ENCODE measurements at regions not wholly inside any gene's neighbourhood (a gene's known extent, or its start where the extent isn't known, plus 50 kb on each side); places are given as distances from the start of the nearest gene placed in this dataset.
A peak's percentile ranks its signal among the peaks of the same experiment; 100 is the strongest.

GRCh38 chr2:778731-779350 lies 101.6 kb upstream of the TMEM18 start:
- DNase-seq: no peak

GRCh38 chr2:777546-777945 lies 100.3 kb upstream of the TMEM18 start:
- DNase-seq: no peak

- DNase-seq: no peak
Observed at GRCh38 chr2:777051-777450, 99.8 kb upstream of the TMEM18 start.

GRCh38 chr2:776487-776886 lies 99.3 kb upstream of the TMEM18 start:
- no peak for DNase-seq

GRCh38 chr2:776038-776437 lies 98.8 kb upstream of the TMEM18 start:
- DNase-seq: no peak

GRCh38 chr2:774436-774835 lies 97.2 kb upstream of the TMEM18 start:
- no peak for DNase-seq

GRCh38 chr2:773256-774160 lies 96.3 kb upstream of the TMEM18 start:
- no peak for DNase-seq

- no peak for DNase-seq
Observed at GRCh38 chr2:771538-771937, 94.3 kb upstream of the TMEM18 start.

GRCh38 chr2:770776-771175 lies 93.6 kb upstream of the TMEM18 start:
- DNase-seq: no peak

GRCh38 chr2:769771-770170 lies 92.6 kb upstream of the TMEM18 start:
- peak in 1 of 2 experiments; percentile 0 for DNase-seq

GRCh38 chr2:768451-768850 lies 91.2 kb upstream of the TMEM18 start:
- DNase-seq: no peak

- DNase-seq: no peak
Observed at GRCh38 chr2:767944-768343, 90.7 kb upstream of the TMEM18 start.

GRCh38 chr2:767440-767839 lies 90.2 kb upstream of the TMEM18 start:
- DNase-seq: no peak

GRCh38 chr2:766255-766654 lies 89.0 kb upstream of the TMEM18 start:
- DNase-seq: no peak

GRCh38 chr2:765369-765768 lies 88.2 kb upstream of the TMEM18 start:
- no peak for DNase-seq

- no peak for DNase-seq
Observed at GRCh38 chr2:763766-764525, 86.7 kb upstream of the TMEM18 start.

- DNase-seq: no peak
Observed at GRCh38 chr2:762646-763045, 85.4 kb upstream of the TMEM18 start.

GRCh38 chr2:761384-761783 lies 84.2 kb upstream of the TMEM18 start:
- DNase-seq: no peak

- no peak for DNase-seq
Observed at GRCh38 chr2:760001-760400, 82.8 kb upstream of the TMEM18 start.

GRCh38 chr2:758073-758820 lies 81.0 kb upstream of the TMEM18 start:
- DNase-seq: peak in 1 of 2 experiments; percentile 7

GRCh38 chr2:753123-753522 lies 75.9 kb upstream of the TMEM18 start:
- no peak for DNase-seq

GRCh38 chr2:751474-751873 lies 74.3 kb upstream of the TMEM18 start:
- DNase-seq: no peak

GRCh38 chr2:750628-751027 lies 73.4 kb upstream of the TMEM18 start:
- DNase-seq: no peak

All from Kasumi-1 (cell line).